ENCODE measurements at regions not wholly inside any gene's neighbourhood (a gene's known extent, or its start where the extent isn't known, plus 50 kb on each side); places are given as distances from the start of the nearest gene placed in this dataset.

GRCh38 chr1:119314001-119314796 is 54.4 kb upstream of the HAO2 start:
- H3K27me3 Mint-ChIP-seq (ENCODE audit: insufficient read depth): peaks cover 17% of the 10 kb centered on the region

GRCh38 chr1:119316870-119317416 is 51.6 kb upstream of the HAO2 start:
- Mint-ChIP-seq H3K27ac (no peak overlapping the region), H3K4me3 (no peak overlapping the region), H3K36me3 (ENCODE audit: low read depth) (no peaks in the 10 kb centered on the region), H3K4me1 (ENCODE audit: low read depth) (peaks cover 9% of the 10 kb centered on the region), H3K9me3 (no peaks in the 10 kb centered on the region), H3K27me3 (ENCODE audit: insufficient read depth) (peaks cover 11% of the 10 kb centered on the region)
- TF ChIP-seq CTCF (IDR thresholded peaks at IDR 0.05): peak; percentile 16; the same call in 1 of the 2 replicates
- DNase-seq: no peak

More at GRCh38 chr1:119314001-119314796, 54.4 kb upstream of the HAO2 start:
- no peak for TF ChIP-seq CTCF (IDR thresholded peaks at IDR 0.05)
- H3K4me1 Mint-ChIP-seq (ENCODE audit: low read depth): peaks cover 9% of the 10 kb centered on the region
- peak; percentile 10 for DNase-seq
- H3K36me3 Mint-ChIP-seq (ENCODE audit: low read depth): no peaks in the 10 kb centered on the region
- no peak overlapping the region for H3K4me3 Mint-ChIP-seq
- H3K27ac Mint-ChIP-seq: no peak overlapping the region
- H3K9me3 Mint-ChIP-seq: no peaks in the 10 kb centered on the region

- Mint-ChIP-seq H3K27me3 (ENCODE audit: insufficient read depth) (peaks cover 12% of the 10 kb centered on the region; the same call in 1 of the 2 replicates), H3K36me3 (ENCODE audit: low read depth) (no peaks in the 10 kb centered on the region), H3K4me1 (ENCODE audit: low read depth) (peaks cover 9% of the 10 kb centered on the region)
Measured at GRCh38 chr1:119318466-119319309, 49.9 kb upstream of the HAO2 start.

More at GRCh38 chr1:119318466-119319309, 49.9 kb upstream of the HAO2 start:
- no peak for DNase-seq
- no peak overlapping the region for H3K27ac Mint-ChIP-seq
- H3K4me3 Mint-ChIP-seq: no peak overlapping the region
- no peak for TF ChIP-seq CTCF (IDR thresholded peaks at IDR 0.05)
- H3K9me3 Mint-ChIP-seq: no peaks in the 10 kb centered on the region
